SU-DHL-6 (cell line): ENCODE measurements at regions not wholly inside any gene's neighbourhood (a gene's known extent, or its start where the extent isn't known, plus 50 kb on each side); places are given as distances from the start of the nearest gene placed in this dataset.

ENCODE experiments used
- H2AFZ ChIP-seq: fragments of 200-600 bp; sonication (generic); 2 replicates; pipeline ENCODE4 v1.6.1; 2014; ENCODE audit warnings: low read depth, mild to moderate bottlenecking, moderate library complexity, mixed read lengths, antibody characterized with exemption, low read length; ENCODE audit not compliant: severe bottlenecking
- H3F3A ChIP-seq: fragments of 200-600 bp; shearing (Covaris generic); 2 replicates; pipeline ENCODE4 v1.6.0; 2016; ENCODE audit warnings: antibody characterized with exemption, mild to moderate bottlenecking; ENCODE audit not compliant: insufficient read depth
- H3K27ac ChIP-seq: fragments of 200-600 bp; sonication (generic); 2 replicates; pipeline ENCODE4 v1.5.1; 2016; ENCODE audit warnings: low read depth, mild to moderate bottlenecking, low read length, moderate library complexity, mixed read lengths
- H3K27me3 ChIP-seq: fragments of 200-600 bp; sonication (generic), shearing (Covaris generic); 2 replicates; pipeline ENCODE4 v1.6.0; 2014; ENCODE audit warnings: mild to moderate bottlenecking, low read length
- H3K36me3 ChIP-seq: fragments of 200-600 bp; sonication (generic); 2 replicates; pipeline ENCODE4 v1.6.1; 2014; ENCODE audit warnings: mild to moderate bottlenecking, low read length, mixed read lengths
- H3K4me2 ChIP-seq: fragments of 300-600, 200-600 bp; shearing (Covaris generic), sonication (generic); 2 replicates; pipeline ENCODE4 v1.6.0; 2014; ENCODE audit warnings: low read length, low read depth, mild to moderate bottlenecking; ENCODE audit not compliant: poor library complexity, severe bottlenecking
- H3K4me3 ChIP-seq: fragments of 200-600 bp; sonication (generic); 2 replicates; pipeline ENCODE4 v1.5.1; 2014; ENCODE audit warnings: antibody characterized with exemption, low read length, mild to moderate bottlenecking, mixed read lengths; ENCODE audit not compliant: insufficient read depth, poor library complexity, severe bottlenecking
- H3K79me2 ChIP-seq: fragments of 200-600 bp; sonication (generic); 2 replicates; pipeline ENCODE4 v1.6.1; 2014; ENCODE audit warnings: mild to moderate bottlenecking, low read length, moderate library complexity; ENCODE audit not compliant: insufficient read depth
- H3K9ac ChIP-seq: fragments of 200-600 bp; sonication (generic); 2 replicates; pipeline ENCODE4 v1.7.0; 2014; ENCODE audit warnings: mild to moderate bottlenecking, low read length
- H3K9me2 ChIP-seq: fragments of 200-600 bp; sonication (generic); replicated peaks from 2 replicates; pipeline ENCODE4 v1.6.1; 2014; ENCODE audit warnings: low read length; ENCODE audit not compliant: insufficient read depth
- H3K9me3 ChIP-seq: fragments of 200-600 bp; sonication (generic); 2 replicates; pipeline ENCODE4 v1.6.1; 2014; ENCODE audit warnings: low read length, mixed read lengths; ENCODE audit not compliant: insufficient read depth
- H4K20me1 ChIP-seq: fragments of 200-600 bp; sonication (generic); 2 replicates; pipeline ENCODE4 v1.6.1; 2014; ENCODE audit warnings: low read depth, mild to moderate bottlenecking, antibody characterized with exemption, low read length, moderate library complexity, mixed read lengths
- CTCF ChIP-seq: fragments of 200-600 bp; sonication (generic); IDR thresholded peaks from one replicate; pipeline ENCODE4 v1.5.1; 2017; ENCODE audit warnings: antibody characterized with exemption, mild to moderate bottlenecking, low read length, moderate library complexity; ENCODE audit not compliant: insufficient read depth, poor library complexity, severe bottlenecking
- EZH2phosphoT487 ChIP-seq: fragments of 200-600 bp; sonication (generic), shearing (Covaris generic); conservative IDR thresholded peaks from 2 replicates; pipeline ENCODE4 v1.6.1; 2018; ENCODE audit warnings: mild to moderate bottlenecking, antibody characterized with exemption, low read length, moderate library complexity, mixed read lengths

DNA sequence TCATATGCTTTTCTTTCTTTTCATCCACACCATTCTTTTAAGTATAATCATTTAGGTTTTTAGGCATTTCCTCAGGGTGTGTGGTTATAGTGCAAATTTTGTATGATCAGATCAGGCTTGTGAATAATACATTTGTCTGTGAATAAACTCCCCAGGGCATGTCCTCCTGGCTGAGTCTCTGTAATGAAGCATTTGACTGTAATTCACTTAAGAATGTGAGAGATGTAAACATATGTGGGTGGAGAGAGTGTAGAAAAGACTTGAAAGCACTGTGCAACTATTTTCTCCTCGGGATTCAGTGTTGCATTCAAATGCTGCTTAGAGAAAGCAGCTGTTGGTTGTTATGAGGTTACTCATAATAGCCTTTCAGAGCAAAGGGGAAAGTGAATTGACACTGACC, 996.5 kb downstream of the TUSC7 start:
- Histone ChIP-seq H3K27me3 (no peaks in the 10 kb centered on the region), H3K9me3 (no peaks in the 10 kb centered on the region), H3K4me2 (no peak overlapping the region), H2AFZ (no peak overlapping the region), H3K9me2 (no peaks in the 10 kb centered on the region), H3F3A (no peaks in the 10 kb centered on the region), H4K20me1 (no peaks in the 10 kb centered on the region), H3K27ac (no peak overlapping the region), H3K9ac (no peak overlapping the region), H3K4me3 (no peak overlapping the region), H3K36me3 (no peaks in the 10 kb centered on the region), H3K79me2 (no peaks in the 10 kb centered on the region)
- no peak for TF ChIP-seq CTCF
- TF ChIP-seq EZH2phosphoT487, result no peak

GRCh38 chr3:117706756-117707155, 997.2 kb downstream of the TUSC7 start:
- Histone ChIP-seq H3K27me3 (no peaks in the 10 kb centered on the region), H3K9me3 (no peaks in the 10 kb centered on the region), H3K9ac (no peak overlapping the region), H3K27ac (no peak overlapping the region), H4K20me1 (no peaks in the 10 kb centered on the region), H3K36me3 (no peaks in the 10 kb centered on the region), H3F3A (no peaks in the 10 kb centered on the region), H3K4me2 (no peak overlapping the region), H3K79me2 (no peaks in the 10 kb centered on the region), H3K9me2 (no peaks in the 10 kb centered on the region), H3K4me3 (no peak overlapping the region), H2AFZ (no peak overlapping the region)
- TF ChIP-seq EZH2phosphoT487, result no peak
- TF ChIP-seq CTCF, result no peak

GRCh38 chr3:117708601-117709000, 999.0 kb downstream of the TUSC7 start:
- no peaks in the 10 kb centered on the region for H3K9me3 ChIP-seq
- H3F3A ChIP-seq, result no peaks in the 10 kb centered on the region
- H3K9ac ChIP-seq, result no peak overlapping the region
- no peaks in the 10 kb centered on the region for H3K9me2 ChIP-seq
- no peaks in the 10 kb centered on the region for H4K20me1 ChIP-seq
- no peak for TF ChIP-seq EZH2phosphoT487
- TF ChIP-seq CTCF, result no peak
- no peaks in the 10 kb centered on the region for H3K27me3 ChIP-seq
- H3K4me3 ChIP-seq, result no peak overlapping the region
- H3K4me2 ChIP-seq, result no peak overlapping the region
- no peaks in the 10 kb centered on the region for H3K36me3 ChIP-seq
- H3K79me2 ChIP-seq, result no peaks in the 10 kb centered on the region
- H2AFZ ChIP-seq, result no peak overlapping the region
- H3K27ac ChIP-seq, result no peak overlapping the region

GRCh38 chr3:117709108-117709507, 999.5 kb downstream of the TUSC7 start:
- Histone ChIP-seq H3K27me3 (no peaks in the 10 kb centered on the region), H3K9me3 (no peaks in the 10 kb centered on the region), H3K4me3 (no peak overlapping the region), H4K20me1 (no peaks in the 10 kb centered on the region), H3K79me2 (no peaks in the 10 kb centered on the region), H3F3A (no peaks in the 10 kb centered on the region), H2AFZ (no peak overlapping the region), H3K9ac (no peak overlapping the region), H3K36me3 (no peaks in the 10 kb centered on the region), H3K27ac (no peak overlapping the region), H3K9me2 (no peaks in the 10 kb centered on the region), H3K4me2 (no peak overlapping the region)
- TF ChIP-seq EZH2phosphoT487, result no peak
- no peak for TF ChIP-seq CTCF
